GM12878 (cell line): ENCODE measurements at regions not wholly inside any gene's neighbourhood (a gene's known extent, or its start where the extent isn't known, plus 50 kb on each side); places are given as distances from the start of the nearest gene placed in this dataset.

ENCODE experiments used
- ATAC-seq: fragments of 200-7000 bp; cut with Tn5 transposase; 3 replicates; pipeline ENCODE4 v1.9.1; 2020; ENCODE audit warnings: mild to moderate bottlenecking, moderate library complexity
- BruUV-seq: library from RNA; stranded (reverse); fragments of 400-500 nt; replicated peaks from 2 replicates; lab custom pipeline; 2021; lab: Mats Ljungman, UMichigan
- CTCF ChIA-PET: fragments of 300-600 bp; sonication (Branson Sonifier 250); formaldehyde crosslinking; extraction: SDS; loops from one replicate; lab custom pipeline; 2021; ENCODE audit warnings: inconsistent platforms; lab: Yijun Ruan, JAX
- POLR2A ChIA-PET: fragments of 350-600 bp; formaldehyde crosslinking; extraction: SDS; loops from one replicate; lab custom pipeline; 2021; ENCODE audit warnings: inconsistent platforms; lab: Charles Lee
- RAD21 ChIA-PET: fragments of 300-600 bp; sonication (Branson Sonifier 250); formaldehyde crosslinking; loops from one replicate; lab custom pipeline; 2023; ENCODE audit warnings: antibody characterized with exemption; ENCODE audit not compliant: unreplicated experiment; lab: Charles Lee
- SMC1A ChIA-PET: fragments of 300-600 bp; sonication (Branson Sonifier 250); formaldehyde crosslinking; loops from one replicate; lab custom pipeline; 2023; ENCODE audit not compliant: unreplicated experiment, uncharacterized antibody; lab: Charles Lee
- DNase-seq: peaks from one replicate; pipeline ENCODE4 v3.0.0-alpha.2; 2011; ENCODE audit warnings: low read depth, low spot score
- FAIRE-seq: peaks from 3 replicates; lab custom pipeline; 2011; peaks lifted over from hg19 to GRCh38; lab: Jason Lieb, UNC
- H2AFZ ChIP-seq: 2 replicates; pipeline ENCODE4 v1.6.0; 2011; ENCODE audit warnings: low read depth, low read length, control low read depth; ENCODE audit not compliant: control insufficient read depth
- H3K27ac ChIP-seq: 2 replicates; pipeline ENCODE4 v1.5.1; 2011; ENCODE audit warnings: control low read depth; ENCODE audit not compliant: control insufficient read depth, insufficient read depth
- H3K27me3 ChIP-seq, 2 experiments: replicated peaks in 1 of 2; 2 replicates each; pipeline versions ENCODE4 v1.6.0 to v1.6.1; 2011; ENCODE audit warnings: low read length in 1 of 2; ENCODE audit not compliant: control insufficient read depth in 2 of 2, insufficient read depth in 2 of 2
- H3K36me3 ChIP-seq, 2 experiments: 2 replicates each; pipeline ENCODE4 v1.5.1; 2011; ENCODE audit warnings: low read length in 1 of 2; ENCODE audit not compliant: control insufficient read depth in 2 of 2, insufficient read depth in 2 of 2
- H3K4me1 ChIP-seq: 2 replicates; pipeline ENCODE4 v1.6.1; 2011; ENCODE audit warnings: mild to moderate bottlenecking, low read length, moderate library complexity, mixed read lengths; ENCODE audit not compliant: control insufficient read depth, insufficient read depth
- H3K4me2 ChIP-seq: 2 replicates; pipeline ENCODE4 v1.6.0; 2011; ENCODE audit warnings: control low read depth; ENCODE audit not compliant: control insufficient read depth, insufficient read depth
- H3K4me3 ChIP-seq: fragments of 200-600 bp; sonication (generic); 2 replicates; pipeline ENCODE4 v1.5.1; 2016
- H3K79me2 ChIP-seq: 2 replicates; pipeline ENCODE4 v1.6.0; 2011; ENCODE audit warnings: low read length; ENCODE audit not compliant: control insufficient read depth, insufficient read depth
- H3K9ac ChIP-seq: 2 replicates; pipeline ENCODE4 v1.8.0; 2011; ENCODE audit warnings: low read length, control low read depth, mixed read lengths; ENCODE audit not compliant: control insufficient read depth, insufficient read depth
- H3K9me3 ChIP-seq: replicated peaks from 3 replicates; pipeline ENCODE4 v1.5.1; 2011; ENCODE audit warnings: mild to moderate bottlenecking, low read length; ENCODE audit not compliant: control insufficient read depth, insufficient read depth
- H4K20me1 ChIP-seq: 2 replicates; pipeline ENCODE4 v1.6.0; 2011; ENCODE audit not compliant: control insufficient read depth, insufficient read depth
- CREM ChIP-seq: IDR thresholded peaks from 2 replicates; pipeline ENCODE4 v1.6.1; 2014; ENCODE audit warnings: antibody characterized with exemption, low read depth
- FOXK2 ChIP-seq: fragments of 450-650 bp; IDR thresholded peaks from 2 replicates; pipeline ENCODE4 v1.6.1; 2017; ENCODE audit warnings: mild to moderate bottlenecking, moderate library complexity
- GATAD2B ChIP-seq: fragments of 450-650 bp; conservative IDR thresholded peaks from 2 replicates; pipeline ENCODE4 v1.6.1; 2017; ENCODE audit warnings: low read depth, mild to moderate bottlenecking, moderate library complexity
- KDM1A ChIP-seq: fragments of 200-600 bp; sonication (generic); IDR thresholded peaks from 2 replicates; pipeline ENCODE4 v1.6.1; 2016; ENCODE audit warnings: borderline replicate concordance
- NFYA ChIP-seq: IDR thresholded peaks from 2 replicates; pipeline ENCODE4 v1.6.1; 2011; ENCODE audit warnings: low read depth, mild to moderate bottlenecking, low read length, improper control_type of control experiment, borderline replicate concordance
- NRF1 ChIP-seq: conservative IDR thresholded peaks from 2 replicates; pipeline ENCODE4 v1.6.1; 2011; ENCODE audit warnings: mild to moderate bottlenecking, low read depth, low read length, improper control_type of control experiment
- POU2F2 ChIP-seq: IDR thresholded peaks from 3 replicates; pipeline ENCODE4 v1.6.1; 2011; ENCODE audit warnings: low read depth, mild to moderate bottlenecking, low read length, borderline replicate concordance
- RELA ChIP-seq: fragments of 450-650 bp; IDR thresholded peaks from 2 replicates; pipeline ENCODE4 v1.8.0; 2014; ENCODE audit warnings: borderline replicate concordance; ENCODE audit not compliant: partially characterized antibody
- TBL1XR1 ChIP-seq: IDR thresholded peaks from 2 replicates; pipeline ENCODE4 v1.6.1; 2012; ENCODE audit warnings: low read depth, low read length, improper control_type of control experiment
- ZZZ3 ChIP-seq: IDR thresholded peaks from 2 replicates; pipeline ENCODE4 v1.6.1; 2011; ENCODE audit warnings: low read depth; ENCODE audit not compliant: control insufficient read depth, insufficient read length
- WGBS: methylation state at CpG from one replicate; pipeline ENCODE4 v1.1.6; 2016; ENCODE audit warnings: low lambda C conversion rate; ENCODE audit not compliant: insufficient replicate concordance, insufficient coverage; ENCODE audit errors: missing lambda C conversion rate; 5-methylcytosine and 5-hydroxymethylcytosine counted together
- in situ Hi-C: fragments of 300-500 bp; cut with MboI; formaldehyde crosslinking; loops from 9 replicates; pipeline ENCODE4 v1.14.3; 2018; ENCODE audit warnings: mixed read lengths
- intact Hi-C: fragments of 100-400 bp; cut with micrococcal nuclease; formaldehyde crosslinking; loops from one replicate; pipeline ENCODE4 v1.14.2; 2022; ENCODE audit not compliant: unreplicated experiment
- TF ChIP-seq, protein P1 (sequence below), 3 experiments: IDR thresholded peaks in 2 of 3; conservative IDR thresholded peaks in 1 of 3; 2 replicates each; pipeline ENCODE4 v1.5.1; 2011; ENCODE audit warnings: low read depth in 3 of 3, low read length in 3 of 3, mild to moderate bottlenecking in 3 of 3, control low read depth in 2 of 3, moderate library complexity in 2 of 3, inconsistent platforms in 1 of 3, mixed read lengths in 1 of 3; ENCODE audit not compliant: control insufficient read depth in 2 of 3, insufficient read depth in 1 of 3; ENCODE audit errors: extremely low read depth in 1 of 3
- TF ChIP-seq, protein P2 (sequence below): fragments of 450-650 bp; IDR thresholded peaks from 2 replicates; pipeline ENCODE4 v1.6.1; 2016; ENCODE audit warnings: mild to moderate bottlenecking
- TF ChIP-seq, protein P3 (sequence below): fragments of 450-650 bp; conservative IDR thresholded peaks from 2 replicates; pipeline ENCODE4 v1.6.1; 2017; ENCODE audit warnings: mild to moderate bottlenecking, moderate library complexity
- TF ChIP-seq, protein P4 (sequence below): IDR thresholded peaks from 2 replicates; pipeline ENCODE4 v1.6.1; 2011; ENCODE audit warnings: low read depth, mild to moderate bottlenecking, low read length, moderate library complexity, borderline replicate concordance; ENCODE audit errors: extremely low read depth

DNA sequence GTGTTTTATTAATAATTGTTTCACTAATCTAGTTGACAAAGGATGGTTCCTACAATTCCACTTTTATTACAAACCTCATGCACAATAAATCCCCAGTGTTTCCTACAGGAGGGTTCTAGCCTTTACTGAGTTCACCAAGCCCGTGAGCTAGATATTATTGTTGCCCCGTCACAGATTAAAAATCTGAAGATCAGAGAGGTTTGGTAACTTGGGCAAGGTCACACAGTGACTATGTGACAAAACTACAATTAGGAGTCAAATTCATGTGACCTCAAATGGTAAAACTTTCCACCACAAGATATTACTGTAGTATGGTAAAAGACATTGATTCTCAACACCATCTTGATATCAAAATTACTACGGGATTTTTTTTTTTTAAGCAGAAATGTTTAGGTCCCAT lies 124.6 kb downstream of the BTC start:
- intact Hi-C loops (loop anchor here (2.0 kb wide), 1 partner anchor 133 kb away; no protein-coding TSS in a partner anchor), in situ Hi-C loops (loop anchor here (5.0 to 10.0 kb wide), 3 partner anchors 292 to 475 kb away; no protein-coding TSS in a partner anchor)
- H3K4me2 ChIP-seq, result no peak overlapping the region
- 9% methylated on average over 3 of the region's 3 CpGs for WGBS
- ChIA-PET RAD21 (no interaction called here), POLR2A (no interaction called here), CTCF (interaction anchor here (1.1 to 10.4 kb wide), 5 partner anchors 46 to 440 kb away, joined by 3 to 95 read pairs (median 19); no protein-coding TSS in a partner anchor)
- DNase-seq (no peak), FAIRE-seq (no peak), ATAC-seq (no peak)
- no peaks in the 10 kb centered on the region for H3K36me3 ChIP-seq
- BruUV-seq, result no TSS peak
- H3K27me3 ChIP-seq, result no peaks in the 10 kb centered on the region
- H3K27ac ChIP-seq, result no peak overlapping the region
- H4K20me1 ChIP-seq, result no peaks in the 10 kb centered on the region
- H2AFZ ChIP-seq, result no peak overlapping the region
- H3K4me3 ChIP-seq, result no peak overlapping the region
- no peaks in the 10 kb centered on the region for H3K9me3 ChIP-seq
- TF ChIP-seq CREM (no peak), NFYA (no peak), NRF1 (no peak), GATAD2B (no peak), FOXK2 (no peak), RELA (no peak), POU2F2 (no peak), TBL1XR1 (no peak), ZZZ3 (no peak), KDM1A (no peak)
- TF ChIP-seq, protein P1, sequence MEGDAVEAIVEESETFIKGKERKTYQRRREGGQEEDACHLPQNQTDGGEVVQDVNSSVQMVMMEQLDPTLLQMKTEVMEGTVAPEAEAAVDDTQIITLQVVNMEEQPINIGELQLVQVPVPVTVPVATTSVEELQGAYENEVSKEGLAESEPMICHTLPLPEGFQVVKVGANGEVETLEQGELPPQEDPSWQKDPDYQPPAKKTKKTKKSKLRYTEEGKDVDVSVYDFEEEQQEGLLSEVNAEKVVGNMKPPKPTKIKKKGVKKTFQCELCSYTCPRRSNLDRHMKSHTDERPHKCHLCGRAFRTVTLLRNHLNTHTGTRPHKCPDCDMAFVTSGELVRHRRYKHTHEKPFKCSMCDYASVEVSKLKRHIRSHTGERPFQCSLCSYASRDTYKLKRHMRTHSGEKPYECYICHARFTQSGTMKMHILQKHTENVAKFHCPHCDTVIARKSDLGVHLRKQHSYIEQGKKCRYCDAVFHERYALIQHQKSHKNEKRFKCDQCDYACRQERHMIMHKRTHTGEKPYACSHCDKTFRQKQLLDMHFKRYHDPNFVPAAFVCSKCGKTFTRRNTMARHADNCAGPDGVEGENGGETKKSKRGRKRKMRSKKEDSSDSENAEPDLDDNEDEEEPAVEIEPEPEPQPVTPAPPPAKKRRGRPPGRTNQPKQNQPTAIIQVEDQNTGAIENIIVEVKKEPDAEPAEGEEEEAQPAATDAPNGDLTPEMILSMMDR (IDR thresholded peaks at IDR 0.05 in 2 of 3, conservative IDR thresholded peaks at IDR 0.05 in 1 of 3; ENCODE audit: control insufficient read depth in 2 of 3, extremely low read depth in 1 of 3, insufficient read depth in 1 of 3, low read depth in 3 of 3, low read length in 3 of 3), result no peak
- TF ChIP-seq, protein P2, sequence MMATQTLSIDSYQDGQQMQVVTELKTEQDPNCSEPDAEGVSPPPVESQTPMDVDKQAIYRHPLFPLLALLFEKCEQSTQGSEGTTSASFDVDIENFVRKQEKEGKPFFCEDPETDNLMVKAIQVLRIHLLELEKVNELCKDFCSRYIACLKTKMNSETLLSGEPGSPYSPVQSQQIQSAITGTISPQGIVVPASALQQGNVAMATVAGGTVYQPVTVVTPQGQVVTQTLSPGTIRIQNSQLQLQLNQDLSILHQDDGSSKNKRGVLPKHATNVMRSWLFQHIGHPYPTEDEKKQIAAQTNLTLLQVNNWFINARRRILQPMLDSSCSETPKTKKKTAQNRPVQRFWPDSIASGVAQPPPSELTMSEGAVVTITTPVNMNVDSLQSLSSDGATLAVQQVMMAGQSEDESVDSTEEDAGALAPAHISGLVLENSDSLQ, result no peak
- TF ChIP-seq, protein P3, sequence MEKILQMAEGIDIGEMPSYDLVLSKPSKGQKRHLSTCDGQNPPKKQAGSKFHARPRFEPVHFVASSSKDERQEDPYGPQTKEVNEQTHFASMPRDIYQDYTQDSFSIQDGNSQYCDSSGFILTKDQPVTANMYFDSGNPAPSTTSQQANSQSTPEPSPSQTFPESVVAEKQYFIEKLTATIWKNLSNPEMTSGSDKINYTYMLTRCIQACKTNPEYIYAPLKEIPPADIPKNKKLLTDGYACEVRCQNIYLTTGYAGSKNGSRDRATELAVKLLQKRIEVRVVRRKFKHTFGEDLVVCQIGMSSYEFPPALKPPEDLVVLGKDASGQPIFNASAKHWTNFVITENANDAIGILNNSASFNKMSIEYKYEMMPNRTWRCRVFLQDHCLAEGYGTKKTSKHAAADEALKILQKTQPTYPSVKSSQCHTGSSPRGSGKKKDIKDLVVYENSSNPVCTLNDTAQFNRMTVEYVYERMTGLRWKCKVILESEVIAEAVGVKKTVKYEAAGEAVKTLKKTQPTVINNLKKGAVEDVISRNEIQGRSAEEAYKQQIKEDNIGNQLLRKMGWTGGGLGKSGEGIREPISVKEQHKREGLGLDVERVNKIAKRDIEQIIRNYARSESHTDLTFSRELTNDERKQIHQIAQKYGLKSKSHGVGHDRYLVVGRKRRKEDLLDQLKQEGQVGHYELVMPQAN, result no peak
- TF ChIP-seq, protein P4, sequence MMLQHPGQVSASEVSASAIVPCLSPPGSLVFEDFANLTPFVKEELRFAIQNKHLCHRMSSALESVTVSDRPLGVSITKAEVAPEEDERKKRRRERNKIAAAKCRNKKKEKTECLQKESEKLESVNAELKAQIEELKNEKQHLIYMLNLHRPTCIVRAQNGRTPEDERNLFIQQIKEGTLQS, result no peak
- TF ChIP-seq, all 136 proteins: peak for 0
- Histone ChIP-seq H3K4me1 (no peaks in the 10 kb centered on the region), H3K79me2 (no peaks in the 10 kb centered on the region), H3K9ac (no peak overlapping the region)
- SMC1A ChIA-PET, result interaction anchor here (1.0 to 1.6 kb wide), 3 partner anchors 40 to 440 kb away, joined by 3 read pairs; no protein-coding TSS in a partner anchor
